DOHH2 (cell line): ENCODE measurements at regions not wholly inside any gene's neighbourhood (a gene's known extent, or its start where the extent isn't known, plus 50 kb on each side); places are given as distances from the start of the nearest gene placed in this dataset.

Experiments
- CTCF ChIP-seq: fragments of 200-600 bp; sonication (generic); IDR thresholded peaks from one replicate; pipeline ENCODE4 v1.5.1; 2014; ENCODE audit warnings: antibody characterized with exemption, mild to moderate bottlenecking, low read depth, low read length; ENCODE audit not compliant: poor library complexity, severe bottlenecking
- EZH2phosphoT487 ChIP-seq: fragments of 200-600 bp; sonication (generic); IDR thresholded peaks from 2 replicates; pipeline ENCODE4 v1.6.1; 2017; ENCODE audit warnings: borderline replicate concordance, mild to moderate bottlenecking, antibody characterized with exemption, low read length, moderate library complexity, mixed read lengths

GRCh38 chr5:89936576-89936975 lies 473.0 kb downstream of the CETN3 start:
- TF ChIP-seq EZH2phosphoT487 (no peak), CTCF (no peak)
